Right hindlimb (tissue), 1 donor: ENCODE measurements at regions not wholly inside any gene's neighbourhood (a gene's known extent, or its start where the extent isn't known, plus 50 kb on each side); places are given as distances from the start of the nearest gene placed in this dataset.
A peak's percentile ranks its signal among the peaks of the same experiment; 100 is the strongest.
"Not testable (repeated sequence)": the region's sequence is repeated elsewhere in the genome, so short reads cannot be mapped to it uniquely, and the experiment has no call there.

Source experiments
- DNase-seq: peaks from one replicate; pipeline ENCODE4 v3.0.0-alpha.2; 2018

DNA sequence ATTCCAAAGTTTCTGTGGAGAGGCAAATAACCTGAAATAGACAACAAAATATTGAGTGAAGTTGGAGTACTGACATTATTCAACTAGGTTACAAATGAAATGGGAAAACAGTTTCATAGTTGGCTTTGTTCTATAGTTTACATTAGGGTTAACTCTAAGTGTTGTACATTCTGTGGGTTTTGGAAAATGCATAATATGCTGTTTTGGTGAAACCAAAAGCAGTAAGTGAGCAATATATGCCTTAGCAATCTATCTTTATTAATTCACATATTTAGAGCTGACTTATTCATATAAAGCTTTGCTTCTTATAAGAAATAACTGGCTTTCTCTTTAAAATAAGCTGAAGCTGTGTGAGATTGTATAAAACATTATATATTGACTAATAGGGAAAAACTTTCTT is 157.5 kb upstream of the AHI1 start:
- no peak for DNase-seq

DNA sequence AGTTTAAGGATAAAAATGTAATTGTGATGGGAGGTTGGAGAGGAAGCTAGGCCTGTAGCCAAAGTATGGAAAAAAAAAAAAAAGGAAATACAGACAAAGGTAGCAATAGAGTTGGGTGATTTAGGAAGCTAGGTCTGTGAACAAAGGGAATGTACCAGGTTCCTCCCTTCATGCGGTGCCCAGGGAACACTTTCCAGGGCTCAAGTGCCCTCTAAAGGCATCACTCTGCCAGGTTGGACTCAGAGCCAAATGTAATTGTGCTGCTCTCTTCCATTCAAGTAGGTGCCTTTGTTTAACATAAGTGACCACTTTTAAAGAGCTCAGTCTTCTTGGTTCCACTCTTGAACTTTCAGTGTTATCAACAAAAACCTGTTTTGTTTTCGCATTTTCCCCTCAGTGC is 159.7 kb upstream of the AHI1 start:
- DNase-seq: no peak

DNA sequence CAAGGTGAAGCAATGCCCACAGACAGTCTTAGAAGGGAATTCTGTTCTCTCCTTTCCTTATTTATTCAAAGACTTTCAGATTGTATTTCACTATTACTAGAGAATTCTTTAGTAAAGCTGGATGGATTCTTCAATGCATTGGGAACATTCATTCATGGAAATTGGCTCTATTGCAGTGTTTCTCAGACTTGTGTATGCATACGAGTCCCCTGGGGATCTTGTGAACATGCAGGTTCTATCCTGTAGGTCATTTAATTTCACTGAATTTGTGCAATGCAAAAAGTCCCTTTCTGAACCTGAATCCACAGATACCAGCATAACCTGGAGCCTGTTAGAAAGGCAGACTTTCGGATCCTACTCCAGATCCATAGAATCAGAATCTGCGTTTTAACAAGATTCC is 160.9 kb upstream of the AHI1 start:
- no peak for DNase-seq

DNA sequence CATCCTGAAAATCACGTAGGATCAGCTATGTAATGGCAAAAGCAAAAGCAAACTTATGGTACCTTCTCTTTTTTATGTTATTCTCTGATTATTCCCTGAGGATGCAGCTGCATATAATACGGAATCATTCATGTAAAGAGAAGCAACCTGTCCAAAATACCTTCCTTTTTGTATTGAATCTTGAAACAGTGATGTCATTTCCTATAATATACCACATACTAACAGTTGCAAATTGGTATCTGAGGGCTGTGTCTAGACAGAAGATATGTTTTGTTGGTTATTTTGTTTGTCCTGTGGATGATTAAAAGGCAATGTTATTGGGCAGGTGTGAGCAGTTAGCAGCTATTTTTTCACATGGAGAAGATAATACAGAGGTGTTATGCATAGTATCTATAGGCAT is 161.4 kb upstream of the AHI1 start:
- DNase-seq: no peak

DNA sequence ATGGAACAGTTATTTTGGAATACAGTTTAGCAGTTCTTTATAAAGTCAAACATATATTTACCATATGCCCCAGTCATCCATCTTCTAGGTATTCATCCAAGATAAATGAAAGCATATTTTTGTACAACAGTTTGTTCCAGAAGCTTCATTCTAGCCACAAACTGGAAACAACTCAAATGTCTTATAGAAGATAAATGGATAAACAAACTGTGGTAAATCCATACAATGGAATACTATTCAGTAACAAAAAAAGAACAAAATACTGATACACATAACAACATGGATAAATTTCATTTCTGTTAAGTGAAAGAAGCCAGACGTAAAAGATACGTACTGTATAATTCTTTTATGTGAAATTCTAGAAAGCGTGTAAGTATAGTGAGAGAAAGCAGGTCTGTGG is 167.0 kb upstream of the AHI1 start:
- DNase-seq: no peak

DNA sequence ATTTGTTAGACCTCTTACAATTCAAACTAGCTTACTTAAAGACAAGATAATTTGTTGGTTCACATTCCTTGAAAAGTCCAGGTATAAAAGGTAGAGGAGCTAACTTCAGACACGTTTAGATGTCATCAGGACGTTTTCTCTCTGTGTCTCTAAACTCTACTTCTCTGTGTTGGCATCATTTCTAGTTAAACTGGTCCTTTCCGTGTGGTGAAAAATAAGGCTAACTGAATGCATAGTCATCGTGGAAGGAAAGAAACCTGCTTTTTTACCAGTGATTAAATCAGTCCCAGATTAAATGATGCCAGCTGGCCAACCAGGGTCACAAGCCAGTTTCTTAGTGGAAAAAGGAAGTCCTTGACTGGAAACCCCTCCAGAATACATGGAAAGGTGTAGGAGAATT is 168.4 kb upstream of the AHI1 start:
- no peak for DNase-seq

DNA sequence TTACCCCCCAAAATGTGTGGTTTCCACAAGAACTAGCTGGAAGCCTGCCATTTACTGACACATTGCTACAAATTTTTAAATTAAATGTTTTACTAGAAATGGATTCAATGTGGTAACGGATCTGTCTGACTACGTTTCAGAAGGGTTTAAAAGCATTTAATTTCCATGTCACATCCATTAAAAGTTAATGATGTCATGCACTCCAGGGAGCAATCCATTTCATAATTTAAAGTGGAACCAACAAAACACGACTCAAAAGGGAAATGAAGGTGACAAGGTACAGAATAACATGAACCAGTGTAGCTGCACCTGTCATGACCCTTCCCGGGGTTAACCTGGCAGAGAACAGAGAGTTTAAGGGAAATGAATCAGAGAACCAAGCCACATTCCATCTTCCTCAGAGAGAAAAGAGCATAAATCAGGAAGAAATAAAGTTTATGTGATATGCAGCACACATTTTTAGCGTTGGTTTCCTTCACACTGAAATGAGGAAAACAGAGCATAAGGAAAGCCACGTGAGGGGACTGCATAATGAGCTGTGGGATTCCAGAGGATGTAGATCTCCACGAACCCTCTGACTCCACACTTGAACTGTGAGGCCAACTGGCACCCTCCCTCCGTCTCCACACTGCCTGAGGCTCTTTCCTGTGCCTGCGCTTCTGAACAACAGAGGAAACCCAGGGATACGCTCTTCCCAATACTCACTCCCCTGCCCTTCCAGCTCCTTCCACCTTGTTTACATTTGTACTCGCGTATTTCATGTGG is 170.3 kb upstream of the AHI1 start:
- DNase-seq: peak; percentile 85

DNA sequence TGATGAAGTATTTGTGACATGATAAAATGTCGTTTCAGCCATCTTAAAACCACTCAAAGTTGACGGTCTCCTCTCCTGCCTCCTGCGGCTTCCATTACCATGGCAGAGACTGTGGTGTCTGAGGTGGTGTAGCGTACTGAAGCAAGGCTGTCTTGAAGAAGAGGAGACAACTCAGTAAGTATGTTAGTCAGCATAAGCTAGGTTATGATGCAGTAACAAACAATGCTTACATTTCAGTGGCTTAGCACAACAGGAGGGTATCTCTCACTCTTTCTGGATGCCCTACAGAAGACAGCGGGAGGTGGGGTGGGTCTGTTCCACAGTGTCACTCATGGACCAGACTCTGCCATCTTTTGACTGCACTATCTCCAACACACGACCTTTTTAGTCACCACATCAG is 174.7 kb upstream of the AHI1 start:
- DNase-seq: no peak

DNA sequence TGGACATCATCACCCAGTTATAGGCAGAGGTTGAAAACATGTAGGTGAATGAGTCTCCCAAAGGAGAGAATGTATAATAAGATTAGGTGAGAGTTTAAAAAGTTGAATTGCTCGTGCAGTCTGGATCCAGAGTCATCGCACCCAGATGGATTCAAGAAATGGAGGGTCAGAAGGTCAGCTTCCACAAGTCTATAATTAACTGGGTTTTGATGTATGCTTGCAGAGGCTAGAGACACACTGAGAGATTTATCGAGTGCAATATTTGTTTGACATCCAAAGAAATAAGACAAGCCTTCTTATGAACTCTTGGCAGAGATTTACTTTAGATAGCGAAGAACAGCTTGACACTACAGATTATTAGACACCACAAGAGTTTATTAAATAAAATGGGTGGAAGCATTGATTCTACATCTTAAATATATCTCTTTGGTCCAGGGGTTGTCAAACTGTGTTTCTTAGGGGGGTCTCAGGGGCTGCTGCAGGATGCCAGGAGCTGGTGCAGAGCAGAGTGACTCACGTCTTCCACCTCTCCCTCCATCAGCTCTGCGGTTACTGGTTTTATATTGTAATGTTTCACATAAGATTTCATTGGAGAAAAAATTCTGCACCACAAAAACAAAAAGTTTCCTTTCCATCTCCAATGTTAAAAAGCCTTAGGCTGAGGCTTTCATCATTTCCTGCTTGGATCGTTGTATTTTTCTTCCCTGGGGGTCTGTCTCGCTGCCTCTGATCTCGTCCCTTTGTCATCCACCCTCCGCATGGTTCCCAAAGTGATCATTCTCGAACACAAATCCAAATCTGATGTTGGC is 176.2 kb upstream of the AHI1 start:
- no peak for DNase-seq

DNA sequence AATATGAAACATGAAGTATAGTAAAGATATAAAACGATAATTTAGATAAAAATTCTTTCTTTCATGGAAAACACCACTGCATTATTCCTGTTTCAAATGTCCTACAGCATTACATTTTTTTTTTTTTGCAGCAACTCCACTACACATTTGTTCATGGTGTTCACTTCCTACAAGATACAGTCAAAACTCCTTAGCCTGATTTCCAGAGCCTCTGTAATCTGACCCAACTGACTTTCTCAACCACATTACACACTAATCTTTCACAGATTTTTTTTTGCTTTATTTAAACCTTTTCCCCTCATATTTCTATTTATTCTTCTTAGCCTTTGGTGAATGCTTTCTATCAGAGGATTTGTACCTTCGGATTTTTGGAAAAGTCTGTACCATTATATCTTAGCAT is 176.5 kb upstream of the PDE7B start:
- DNase-seq: no peak

DNA sequence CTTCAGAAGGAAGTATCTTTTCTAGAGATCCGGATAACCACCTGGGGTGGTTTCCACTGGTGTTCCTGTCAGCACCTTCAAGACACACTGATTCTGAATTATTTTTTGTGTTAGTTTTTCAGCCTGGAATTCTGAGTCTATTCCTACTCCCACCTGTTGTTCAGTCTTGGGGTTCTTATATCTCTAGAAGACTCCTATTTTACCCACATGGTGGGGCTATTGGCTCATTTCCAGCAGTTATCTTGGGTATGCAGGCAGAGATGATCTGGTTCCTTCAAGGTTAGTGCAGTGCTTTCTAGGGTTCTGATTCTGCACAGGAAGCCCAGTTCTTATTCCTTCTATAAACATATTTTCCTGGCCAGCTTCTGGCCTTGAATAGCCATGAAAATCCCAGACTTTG is 175.6 kb upstream of the PDE7B start:
- no peak for DNase-seq

DNA sequence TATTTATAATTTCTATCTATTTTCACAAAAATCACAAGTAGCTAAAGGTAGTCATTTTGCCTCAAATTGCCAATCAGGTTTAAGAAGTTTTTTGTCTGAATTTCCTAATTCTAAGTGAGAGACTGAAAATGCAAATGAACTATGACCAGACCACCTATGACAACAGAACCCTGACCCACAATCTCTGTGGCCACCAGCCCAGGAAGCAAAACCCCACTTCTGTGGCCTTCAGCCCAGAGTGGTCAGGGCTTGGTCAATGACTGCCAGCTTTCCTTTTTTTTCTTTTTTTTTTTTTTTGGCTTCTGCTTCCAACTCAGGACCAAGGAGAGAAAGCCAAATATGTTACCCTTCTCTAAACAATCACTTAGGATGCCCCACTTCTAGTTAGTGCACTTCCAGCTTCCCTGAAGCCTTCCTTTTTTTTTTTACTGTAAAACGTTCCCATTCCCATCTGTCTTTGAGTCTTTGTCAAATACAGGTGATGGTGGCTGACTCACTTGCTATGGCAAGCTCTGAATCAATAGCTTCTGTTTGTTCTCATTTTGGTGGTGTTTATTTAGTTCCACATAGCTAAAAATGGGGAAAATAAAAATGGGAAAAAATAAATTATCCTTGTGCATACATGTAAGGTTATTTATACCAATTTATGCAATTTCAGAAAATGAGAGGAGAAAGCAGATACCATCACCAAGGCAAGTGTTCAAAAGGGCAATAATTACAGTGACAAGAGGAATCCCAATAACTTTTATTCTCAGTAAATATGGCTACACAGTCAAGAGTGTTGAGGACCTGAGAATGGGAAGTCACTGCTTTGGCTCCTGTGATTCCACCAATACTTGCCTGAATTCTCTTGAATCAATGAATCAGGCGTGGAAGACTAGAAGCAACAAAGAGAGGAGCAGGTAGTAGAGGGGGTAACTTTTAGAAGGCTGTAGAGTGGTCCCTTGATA is 170.3 kb upstream of the PDE7B start:
- DNase-seq: no peak

DNA sequence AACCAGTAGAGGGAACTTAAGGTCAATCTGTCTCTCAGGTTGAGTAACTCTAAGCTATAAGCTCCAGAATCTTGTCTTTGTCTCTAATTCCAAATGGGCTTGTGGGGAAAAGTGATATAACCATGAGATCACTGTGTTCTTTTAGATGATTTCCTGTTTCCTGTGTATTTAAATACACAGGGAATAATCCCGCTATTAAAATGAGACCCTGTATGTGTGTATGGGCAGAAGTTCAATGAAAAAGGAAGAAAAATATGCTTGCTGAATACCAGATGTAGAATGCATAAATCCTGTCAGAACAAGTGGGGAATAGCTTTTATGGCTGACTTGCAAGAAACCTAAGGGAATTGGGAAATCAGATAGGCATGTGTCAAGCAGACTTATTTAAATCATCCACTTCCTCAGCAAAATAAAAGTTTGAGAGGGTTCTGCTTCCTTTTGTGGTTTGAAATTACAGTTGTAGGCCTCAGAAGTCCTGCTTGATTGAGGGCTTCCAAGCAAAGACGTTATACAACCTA is 164.7 kb upstream of the PDE7B start:
- DNase-seq: no peak

DNA sequence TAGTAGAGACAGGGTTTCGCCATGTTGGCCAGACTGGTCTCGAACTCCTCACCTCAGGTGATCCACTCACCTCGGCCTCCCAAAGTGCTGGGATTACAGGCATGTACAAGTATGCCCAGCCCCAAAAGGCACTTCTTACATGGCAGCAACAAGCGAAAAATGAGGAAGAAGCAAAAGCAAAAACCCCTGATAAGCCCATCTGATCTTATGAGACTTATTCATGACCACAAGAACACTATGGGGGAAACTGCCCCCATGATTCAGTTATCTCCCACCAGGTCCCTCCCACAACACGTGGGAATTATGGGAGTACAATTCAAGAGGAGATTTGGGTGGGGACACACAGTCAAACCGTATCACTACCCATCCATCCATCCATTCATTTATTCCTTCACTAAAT is 163.0 kb upstream of the PDE7B start:
- not testable (repeated sequence) for DNase-seq

DNA sequence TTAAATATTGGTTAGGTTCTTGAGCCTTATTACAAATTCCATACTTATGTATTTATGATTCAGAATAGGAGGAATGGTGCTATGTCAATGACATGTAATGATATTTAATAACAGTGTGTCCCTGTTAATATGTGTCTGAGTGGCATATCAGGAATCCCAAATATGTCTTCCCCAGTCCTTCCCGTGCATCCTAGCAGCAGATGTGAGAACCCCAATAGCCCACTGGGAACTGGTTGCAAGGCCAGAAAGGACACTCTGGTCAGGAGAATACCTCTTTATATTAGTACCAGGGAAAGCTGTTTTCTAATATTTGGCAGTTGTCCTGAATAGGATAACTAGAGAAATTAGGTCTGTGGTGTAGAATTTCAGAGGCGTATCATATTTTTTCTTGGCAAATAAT is 159.1 kb upstream of the PDE7B start:
- no peak for DNase-seq

DNA sequence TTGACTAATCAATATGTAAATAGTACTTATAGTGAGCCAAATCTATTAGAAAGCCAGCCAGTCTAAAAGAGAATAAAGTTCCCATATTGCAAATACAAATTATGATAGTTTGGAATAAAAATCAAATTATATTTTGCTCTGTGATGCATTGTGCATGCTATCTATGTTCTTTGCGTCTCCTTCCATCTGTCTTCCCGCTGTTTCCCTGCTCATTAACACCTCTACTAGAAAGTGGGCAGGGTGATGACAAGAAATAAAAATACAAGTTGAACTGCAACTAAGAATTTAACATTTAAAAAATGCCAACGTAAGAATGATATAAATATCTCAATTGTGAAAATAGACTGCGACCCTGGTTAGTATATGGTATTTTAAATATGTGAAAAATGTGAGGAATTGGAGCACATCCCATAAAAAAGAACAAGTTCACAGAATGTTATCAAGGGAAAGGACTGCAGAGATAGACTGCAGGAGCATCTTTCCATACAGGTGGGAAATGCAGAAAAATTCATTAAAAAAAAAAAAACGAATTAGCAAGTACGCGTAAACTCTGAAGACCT is 157.6 kb upstream of the PDE7B start:
- no peak for DNase-seq

DNA sequence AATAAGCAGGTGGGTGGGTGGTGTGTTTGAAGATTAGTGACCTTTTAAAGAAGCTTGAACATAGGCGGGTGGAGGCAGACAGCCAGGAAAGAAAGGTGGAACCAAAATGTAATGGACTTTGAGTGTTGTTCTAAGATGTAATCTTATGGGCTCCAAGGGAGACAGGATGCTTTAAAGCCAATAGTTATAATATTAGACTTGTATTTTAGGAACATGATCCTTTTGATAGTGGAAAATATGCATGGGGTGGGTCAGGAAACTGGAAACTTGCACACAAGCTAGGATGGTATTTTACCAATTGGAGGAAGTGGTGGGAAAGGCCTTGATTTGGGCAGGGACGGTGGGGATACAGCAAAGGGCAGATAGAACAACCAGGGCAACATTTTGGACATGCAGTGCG is 151.8 kb upstream of the PDE7B start:
- DNase-seq: no peak

DNA sequence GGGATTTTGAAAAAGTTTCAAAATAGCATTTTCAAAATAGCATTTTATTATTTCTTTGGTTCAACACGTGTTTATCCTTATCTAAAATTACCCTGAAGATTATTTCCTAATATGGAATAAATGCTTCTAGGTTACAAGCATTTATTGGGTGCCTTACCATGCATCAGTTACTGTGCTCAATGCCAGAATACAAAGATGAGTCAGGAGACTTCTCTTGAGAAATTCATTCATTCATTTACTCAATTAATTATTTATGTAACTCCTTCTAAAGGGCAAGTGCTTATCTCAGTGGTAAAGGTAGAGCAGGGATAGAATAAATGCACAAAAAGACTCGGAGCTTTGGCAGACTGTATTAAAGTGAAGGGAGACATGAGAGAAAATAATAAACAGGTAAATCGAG is 150.1 kb upstream of the PDE7B start:
- no peak for DNase-seq

DNA sequence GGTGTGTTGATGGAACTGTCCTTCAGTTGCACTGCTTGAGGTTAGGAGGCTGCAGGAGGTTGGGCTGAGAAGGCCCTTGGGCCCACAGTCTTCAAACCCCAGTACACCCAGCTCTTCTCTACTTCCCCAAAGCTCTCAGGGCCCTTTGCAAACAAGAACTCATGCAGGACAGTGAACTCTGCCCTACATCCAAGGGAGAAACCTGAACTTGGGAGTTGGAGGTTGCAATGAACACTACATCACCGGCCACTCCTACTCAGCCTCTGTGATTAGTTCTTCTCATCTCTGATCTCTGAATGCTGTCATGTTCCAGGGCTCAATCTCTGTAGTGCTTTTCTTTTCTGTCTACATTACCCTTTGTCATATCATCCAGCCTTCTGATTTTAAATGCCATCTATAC is 148.5 kb upstream of the PDE7B start:
- no peak for DNase-seq

DNA sequence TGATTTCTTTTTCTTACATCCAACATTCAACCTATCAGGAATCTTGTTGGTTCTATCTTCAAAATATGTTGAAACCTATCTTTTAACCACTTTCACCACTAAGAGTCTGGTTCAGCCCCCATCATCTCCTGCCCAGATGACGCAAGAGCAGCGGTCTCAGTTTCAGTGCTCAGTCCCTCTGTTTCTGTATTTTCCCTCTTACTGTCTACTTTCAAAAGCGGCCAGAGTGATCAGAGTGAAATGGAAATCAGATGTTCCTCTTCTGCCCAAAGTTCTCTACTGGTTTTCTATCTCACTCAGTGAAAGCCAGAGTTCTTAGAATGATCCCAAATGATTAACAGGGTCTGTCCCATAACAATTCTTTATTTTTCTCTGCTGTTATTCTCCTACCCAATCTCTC is 147.9 kb upstream of the PDE7B start:
- DNase-seq: no peak

DNA sequence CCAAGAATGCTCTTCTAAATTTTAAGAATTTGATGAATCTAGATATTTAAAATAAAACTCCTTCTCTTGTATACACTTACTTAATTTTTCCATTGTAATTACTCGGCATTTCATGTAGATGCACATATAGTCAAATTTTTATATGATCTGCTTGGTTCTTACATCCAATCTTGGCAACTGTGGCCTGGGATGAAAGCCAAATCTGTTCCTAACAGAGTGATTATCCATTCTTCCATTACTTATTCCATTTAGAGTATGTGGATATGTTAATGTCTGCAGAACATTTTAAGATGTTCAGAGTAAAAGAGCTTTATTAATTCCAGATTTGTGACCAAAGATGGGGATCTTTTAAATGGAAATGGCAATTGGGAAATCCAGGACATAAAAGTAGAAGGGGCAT is 144.1 kb upstream of the PDE7B start:
- peak; percentile 70 for DNase-seq

DNA sequence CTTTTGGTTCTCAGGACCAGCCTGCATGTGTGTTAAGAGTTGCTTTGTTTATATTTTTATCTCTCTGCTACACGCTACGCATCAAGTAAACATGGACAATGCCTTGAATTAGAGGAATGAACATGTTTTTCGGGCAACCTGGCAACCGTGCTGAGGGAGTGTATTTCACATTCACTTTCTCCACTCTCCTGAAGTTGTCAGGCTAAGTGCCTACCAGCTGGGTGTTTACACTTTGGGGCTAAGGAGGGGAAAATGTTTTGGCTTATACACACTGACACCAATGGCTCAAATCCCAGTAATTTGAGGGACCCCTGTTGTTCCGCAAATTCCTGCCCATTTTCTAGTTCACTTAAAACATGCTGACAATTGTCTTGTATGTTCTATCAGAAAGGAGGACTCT is 141.5 kb upstream of the PDE7B start:
- DNase-seq: no peak

DNA sequence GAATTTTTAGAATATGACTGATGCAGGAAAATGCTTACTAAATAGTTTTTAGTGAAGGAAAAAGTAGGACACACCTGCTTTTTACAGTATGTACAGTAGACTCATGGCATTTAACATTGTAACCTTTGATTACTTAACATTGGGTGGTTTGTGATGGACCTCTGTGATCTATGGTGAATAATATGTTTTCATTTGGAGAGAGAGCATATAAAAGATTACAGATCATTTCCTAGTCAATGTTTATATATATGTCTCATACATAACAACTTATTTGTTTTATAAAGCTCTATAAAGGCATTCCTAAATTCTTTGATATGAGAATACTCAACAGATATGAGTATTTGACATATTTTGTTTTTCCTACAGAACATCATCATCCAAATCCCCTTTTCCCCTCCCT is 129.3 kb upstream of the PDE7B start:
- DNase-seq: no peak
